GM23248 (cell line): ENCODE measurements at regions not wholly inside any gene's neighbourhood (a gene's known extent, or its start where the extent isn't known, plus 50 kb on each side); places are given as distances from the start of the nearest gene placed in this dataset.

Experiments
- DNase-seq: peaks from one replicate; pipeline ENCODE4 v3.0.0-alpha.2; 2015
- H2AFZ ChIP-seq: fragments of 200-600 bp; sonication (generic); 2 replicates; pipeline ENCODE4 v1.6.1; 2016; ENCODE audit warnings: antibody characterized with exemption
- H3F3A ChIP-seq: fragments of 200-600 bp; sonication (generic); 2 replicates; pipeline ENCODE4 v1.6.1; 2016; ENCODE audit warnings: mild to moderate bottlenecking, antibody characterized with exemption, mixed run types; ENCODE audit not compliant: insufficient read depth
- H3K27ac ChIP-seq: fragments of 200-600 bp; sonication (generic); 2 replicates; pipeline ENCODE4 v1.5.1; 2016; ENCODE audit warnings: mild to moderate bottlenecking
- H3K27me3 ChIP-seq: fragments of 200-600 bp; sonication (generic); replicated peaks from 2 replicates; pipeline ENCODE4 v1.6.1; 2016; ENCODE audit warnings: mild to moderate bottlenecking; ENCODE audit not compliant: insufficient read depth
- H3K36me3 ChIP-seq: fragments of 200-600 bp; sonication (generic); 2 replicates; pipeline ENCODE4 v1.6.1; 2016; ENCODE audit warnings: low read depth, mild to moderate bottlenecking
- H3K4me1 ChIP-seq: fragments of 200-600 bp; sonication (generic); 2 replicates; pipeline ENCODE4 v1.6.1; 2016; ENCODE audit warnings: mild to moderate bottlenecking; ENCODE audit not compliant: insufficient read depth
- H3K4me2 ChIP-seq: fragments of 200-600 bp; sonication (generic); one replicate; pipeline ENCODE4 v1.6.1; 2016; ENCODE audit warnings: mild to moderate bottlenecking; ENCODE audit not compliant: unreplicated experiment
- H3K4me3 ChIP-seq: fragments of 200-600 bp; sonication (generic); 2 replicates; pipeline ENCODE4 v1.5.1; 2016; ENCODE audit warnings: mild to moderate bottlenecking
- H3K79me2 ChIP-seq: fragments of 200-600 bp; sonication (generic); 2 replicates; pipeline ENCODE4 v1.6.1; 2016; ENCODE audit warnings: mild to moderate bottlenecking; ENCODE audit not compliant: insufficient read depth
- H3K9ac ChIP-seq: fragments of 200-600 bp; sonication (generic); 2 replicates; pipeline ENCODE4 v1.6.1; 2016; ENCODE audit warnings: mild to moderate bottlenecking
- H3K9me2 ChIP-seq: fragments of 200-600 bp; sonication (generic); 2 replicates; pipeline ENCODE4 v1.6.1; 2016; ENCODE audit warnings: mixed run types, mild to moderate bottlenecking, moderate library complexity; ENCODE audit not compliant: insufficient read depth
- H3K9me3 ChIP-seq: fragments of 200-600 bp; sonication (generic); one replicate; pipeline ENCODE4 v1.6.1; 2017; ENCODE audit warnings: low read depth
- H4K20me1 ChIP-seq: fragments of 200-600 bp; sonication (generic); 2 replicates; pipeline ENCODE4 v1.6.0; 2016; ENCODE audit not compliant: insufficient read depth
- EZH2 ChIP-seq: fragments of 200-600 bp; sonication (generic); IDR thresholded peaks from 2 replicates; pipeline ENCODE4 v1.6.1; 2018; ENCODE audit warnings: antibody characterized with exemption, mild to moderate bottlenecking; ENCODE audit not compliant: insufficient read depth, poor library complexity, severe bottlenecking
- EZH2phosphoT487 ChIP-seq: fragments of 200-600 bp; sonication (generic); IDR thresholded peaks from 2 replicates; pipeline ENCODE4 v1.6.1; 2018; ENCODE audit warnings: antibody characterized with exemption, moderate library complexity, mild to moderate bottlenecking, low read depth; ENCODE audit not compliant: insufficient read depth
- WGBS, 2 experiments: methylation state at CpG; one replicate each; pipeline ENCODE4 v1.1.6; 2015 to 2017; ENCODE audit warnings: low lambda C conversion rate in 2 of 2, low coverage in 1 of 2; ENCODE audit errors: missing lambda C conversion rate in 2 of 2; 5-methylcytosine and 5-hydroxymethylcytosine counted together
- in situ Hi-C: fragments of 300-500 bp; cut with MboI; formaldehyde crosslinking; loops from 2 replicates; pipeline ENCODE4 v1.15.0; 2020

GRCh38 chr9:28848671-28849070, 1275.4 kb upstream of the C9orf72 start:
- Histone ChIP-seq H3K27me3 (no peaks in the 10 kb centered on the region), H3K9ac (no peak overlapping the region), H2AFZ (no peak overlapping the region), H3K4me1 (no peaks in the 10 kb centered on the region), H3K36me3 (no peaks in the 10 kb centered on the region), H3F3A (no peaks in the 10 kb centered on the region), H3K4me2 (no peak overlapping the region), H3K79me2 (no peaks in the 10 kb centered on the region), H3K9me2 (0 out of 2 replicates have a peak, but pooled peaks cover 5% of the 10 kb centered on the region), H3K27ac (no peak overlapping the region), H3K9me3 (no peaks in the 10 kb centered on the region), H3K4me3 (no peak overlapping the region), H4K20me1 (no peaks in the 10 kb centered on the region)
- DNase-seq, result no peak
- no peak for TF ChIP-seq EZH2phosphoT487
- no peak for TF ChIP-seq EZH2
- in situ Hi-C loops, result no loop called here
- 17 to 18% methylated on average over 2 of the region's 2 CpGs for WGBS, 2 experiments

GRCh38 chr9:28853477-28853876, 1280.2 kb upstream of the C9orf72 start:
- no peak for DNase-seq
- 0 out of 2 replicates have a peak, but pooled peaks cover 3% of the 10 kb centered on the region for H3K9me2 ChIP-seq
- no peak overlapping the region for H3K9ac ChIP-seq
- no peaks in the 10 kb centered on the region for H3K79me2 ChIP-seq
- in situ Hi-C loops, result no loop called here
- H3K9me3 ChIP-seq, result no peaks in the 10 kb centered on the region
- no peaks in the 10 kb centered on the region for H4K20me1 ChIP-seq
- no peak overlapping the region for H3K4me2 ChIP-seq
- H2AFZ ChIP-seq, result no peak overlapping the region
- no peaks in the 10 kb centered on the region for H3F3A ChIP-seq
- no peak overlapping the region for H3K4me3 ChIP-seq
- no peaks in the 10 kb centered on the region for H3K4me1 ChIP-seq
- TF ChIP-seq EZH2phosphoT487 (no peak), EZH2 (no peak)
- WGBS, 2 experiments, result 1 to 4% methylated on average over 4 of the region's 4 CpGs
- no peaks in the 10 kb centered on the region for H3K27me3 ChIP-seq
- no peaks in the 10 kb centered on the region for H3K36me3 ChIP-seq
- H3K27ac ChIP-seq, result no peak overlapping the region

- Histone ChIP-seq H3K27me3 (no peaks in the 10 kb centered on the region), H3K4me2 (no peak overlapping the region), H3K9ac (no peak overlapping the region), H3K9me3 (no peaks in the 10 kb centered on the region), H3K27ac (no peak overlapping the region), H3F3A (no peaks in the 10 kb centered on the region), H3K4me3 (no peak overlapping the region), H3K36me3 (no peaks in the 10 kb centered on the region), H3K4me1 (no peaks in the 10 kb centered on the region), H3K79me2 (no peaks in the 10 kb centered on the region), H3K9me2 (no peaks in the 10 kb centered on the region), H4K20me1 (no peaks in the 10 kb centered on the region; the same call in 1 of the 2 replicates), H2AFZ (no peak overlapping the region)
- no peak for DNase-seq
- TF ChIP-seq EZH2, result no peak
- no peak for TF ChIP-seq EZH2phosphoT487
- in situ Hi-C loops, result no loop called here
Measured at GRCh38 chr9:28866951-28867350, 1293.7 kb upstream of the C9orf72 start.

- TF ChIP-seq EZH2, result no peak
- 9 to 13% methylated on average over 2 of the region's 2 CpGs for WGBS, 2 experiments
- DNase-seq, result no peak
- Histone ChIP-seq H3K4me2 (no peak overlapping the region), H3K27ac (no peak overlapping the region), H3K9me3 (no peaks in the 10 kb centered on the region), H3K27me3 (no peaks in the 10 kb centered on the region), H4K20me1 (no peaks in the 10 kb centered on the region; the same call in 1 of the 2 replicates), H3K4me1 (no peaks in the 10 kb centered on the region), H3F3A (no peaks in the 10 kb centered on the region), H2AFZ (no peak overlapping the region), H3K9ac (no peak overlapping the region), H3K9me2 (no peaks in the 10 kb centered on the region), H3K36me3 (no peaks in the 10 kb centered on the region), H3K79me2 (no peaks in the 10 kb centered on the region), H3K4me3 (no peak overlapping the region)
- in situ Hi-C loops, result no loop called here
Measured at GRCh38 chr9:28868228-28868990, 1295.1 kb upstream of the C9orf72 start.
